ENCODE measurements at regions not wholly inside any gene's neighbourhood (a gene's known extent, or its start where the extent isn't known, plus 50 kb on each side); places are given as distances from the start of the nearest gene placed in this dataset.

DNA sequence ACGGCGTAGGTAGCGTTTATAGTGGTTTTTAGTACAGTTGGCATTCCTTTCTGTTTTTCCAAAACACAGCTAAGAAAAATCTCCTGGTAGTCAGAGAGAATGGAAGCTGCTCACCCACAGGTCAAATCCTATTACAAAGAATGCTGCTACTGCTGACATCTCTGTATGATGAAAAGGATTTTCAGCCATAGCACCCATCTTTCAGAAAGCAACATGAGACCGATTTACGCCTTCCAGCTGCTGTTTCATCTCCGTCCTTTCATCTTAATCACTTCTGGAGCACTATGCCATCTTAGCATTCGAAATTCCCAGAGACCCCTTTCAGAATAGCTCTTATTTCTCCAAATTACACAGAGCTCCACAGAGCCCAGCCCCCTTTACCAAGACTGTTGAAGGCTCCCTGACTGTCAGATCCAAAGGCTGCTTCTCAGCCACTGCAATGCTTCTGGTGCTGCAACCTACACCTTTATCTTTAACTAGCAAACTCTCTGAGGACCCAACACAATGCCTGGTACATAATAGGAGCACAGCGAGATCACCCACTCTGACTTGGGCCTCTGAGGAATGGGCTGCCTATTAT lies 211.8 kb downstream of the NEDD1 start:
- TF ChIP-seq POLR2A (IDR thresholded peaks at IDR 0.05), result no peak
- TF ChIP-seq, protein P1, sequence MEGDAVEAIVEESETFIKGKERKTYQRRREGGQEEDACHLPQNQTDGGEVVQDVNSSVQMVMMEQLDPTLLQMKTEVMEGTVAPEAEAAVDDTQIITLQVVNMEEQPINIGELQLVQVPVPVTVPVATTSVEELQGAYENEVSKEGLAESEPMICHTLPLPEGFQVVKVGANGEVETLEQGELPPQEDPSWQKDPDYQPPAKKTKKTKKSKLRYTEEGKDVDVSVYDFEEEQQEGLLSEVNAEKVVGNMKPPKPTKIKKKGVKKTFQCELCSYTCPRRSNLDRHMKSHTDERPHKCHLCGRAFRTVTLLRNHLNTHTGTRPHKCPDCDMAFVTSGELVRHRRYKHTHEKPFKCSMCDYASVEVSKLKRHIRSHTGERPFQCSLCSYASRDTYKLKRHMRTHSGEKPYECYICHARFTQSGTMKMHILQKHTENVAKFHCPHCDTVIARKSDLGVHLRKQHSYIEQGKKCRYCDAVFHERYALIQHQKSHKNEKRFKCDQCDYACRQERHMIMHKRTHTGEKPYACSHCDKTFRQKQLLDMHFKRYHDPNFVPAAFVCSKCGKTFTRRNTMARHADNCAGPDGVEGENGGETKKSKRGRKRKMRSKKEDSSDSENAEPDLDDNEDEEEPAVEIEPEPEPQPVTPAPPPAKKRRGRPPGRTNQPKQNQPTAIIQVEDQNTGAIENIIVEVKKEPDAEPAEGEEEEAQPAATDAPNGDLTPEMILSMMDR (IDR thresholded peaks at IDR 0.05), result no peak

Measured in prostate gland (tissue), 2 donors.